Sigmoid colon (tissue), 6 donors: ENCODE measurements at regions not wholly inside any gene's neighbourhood (a gene's known extent, or its start where the extent isn't known, plus 50 kb on each side); places are given as distances from the start of the nearest gene placed in this dataset.

Experiments used
- DNase-seq: peaks from one replicate; pipeline ENCODE4 v3.0.0-alpha.2; 2019
- H3K27ac ChIP-seq, 4 donors: fragments of 200-600 bp; sonication (generic); one replicate each; pipeline ENCODE4 v1.5.1; 2016 to 2019; ENCODE audit warnings: mild to moderate bottlenecking in 1 of 4
- H3K27me3 ChIP-seq, 3 donors: fragments of 200-600 bp; sonication (generic); one replicate each; pipeline ENCODE4 v1.5.1; 2019; ENCODE audit warnings: mild to moderate bottlenecking in 1 of 3
- H3K36me3 ChIP-seq, 4 donors: fragments of 200-600 bp; sonication (generic); one replicate each; pipeline ENCODE4 v1.5.1; 2016 to 2019
- H3K4me1 ChIP-seq, 4 donors: fragments of 200-600 bp; sonication (generic); one replicate each; pipeline ENCODE4 v1.5.1; 2017 to 2019
- H3K4me3 ChIP-seq, 4 donors: fragments of 200-600 bp; sonication (generic); one replicate each; pipeline ENCODE4 v1.5.1; 2017 to 2019; ENCODE audit warnings: mild to moderate bottlenecking in 2 of 4, moderate library complexity in 1 of 4
- H3K9me3 ChIP-seq, 4 donors: fragments of 200-600 bp in 3 of 4; sonication (generic) in 3 of 4; one replicate each; pipeline versions ENCODE4 v1.5.1 to v1.6.1; 2013 to 2019
- CTCF ChIP-seq, 4 experiments: fragments of 450-650 bp in 3 of 4; fragments of 200-600 bp in 1 of 4; IDR thresholded peaks; one replicate each; pipeline ENCODE4 v1.5.1; 2016 to 2019; ENCODE audit warnings: antibody characterized with exemption in 4 of 4, mild to moderate bottlenecking in 3 of 4, moderate library complexity in 2 of 4
- EP300 ChIP-seq, 4 donors: sonication (generic); formaldehyde crosslinking; IDR thresholded peaks; one replicate each; pipeline ENCODE4 v1.6.1; 2017; ENCODE audit warnings: antibody characterized with exemption in 4 of 4
- POLR2A ChIP-seq, 2 donors: fragments of 450-650 bp; IDR thresholded peaks; one replicate each; pipeline ENCODE4 v1.6.1; 2016; ENCODE audit warnings: antibody characterized with exemption in 2 of 2, mild to moderate bottlenecking in 2 of 2, moderate library complexity in 2 of 2
- POLR2AphosphoS5 ChIP-seq, 4 donors: sonication (generic); formaldehyde crosslinking; IDR thresholded peaks; one replicate each; pipeline ENCODE4 v1.6.1; 2017; ENCODE audit warnings: antibody characterized with exemption in 4 of 4
- WGBS, 2 donors: extraction: QIAGEN DNeasy Blood & Tissue Kit; methylation state at CpG; one replicate each; pipeline ENCODE4 v1.1.7; 2013; 5-methylcytosine and 5-hydroxymethylcytosine counted together
- intact Hi-C: fragments of 100-400 bp; cut with DNase I; formaldehyde crosslinking; loops from one replicate; pipeline ENCODE4 v1.15.1; 2023
- donor health status: healthy with polysubstance abuse.
- donor health status: healthy.

DNA sequence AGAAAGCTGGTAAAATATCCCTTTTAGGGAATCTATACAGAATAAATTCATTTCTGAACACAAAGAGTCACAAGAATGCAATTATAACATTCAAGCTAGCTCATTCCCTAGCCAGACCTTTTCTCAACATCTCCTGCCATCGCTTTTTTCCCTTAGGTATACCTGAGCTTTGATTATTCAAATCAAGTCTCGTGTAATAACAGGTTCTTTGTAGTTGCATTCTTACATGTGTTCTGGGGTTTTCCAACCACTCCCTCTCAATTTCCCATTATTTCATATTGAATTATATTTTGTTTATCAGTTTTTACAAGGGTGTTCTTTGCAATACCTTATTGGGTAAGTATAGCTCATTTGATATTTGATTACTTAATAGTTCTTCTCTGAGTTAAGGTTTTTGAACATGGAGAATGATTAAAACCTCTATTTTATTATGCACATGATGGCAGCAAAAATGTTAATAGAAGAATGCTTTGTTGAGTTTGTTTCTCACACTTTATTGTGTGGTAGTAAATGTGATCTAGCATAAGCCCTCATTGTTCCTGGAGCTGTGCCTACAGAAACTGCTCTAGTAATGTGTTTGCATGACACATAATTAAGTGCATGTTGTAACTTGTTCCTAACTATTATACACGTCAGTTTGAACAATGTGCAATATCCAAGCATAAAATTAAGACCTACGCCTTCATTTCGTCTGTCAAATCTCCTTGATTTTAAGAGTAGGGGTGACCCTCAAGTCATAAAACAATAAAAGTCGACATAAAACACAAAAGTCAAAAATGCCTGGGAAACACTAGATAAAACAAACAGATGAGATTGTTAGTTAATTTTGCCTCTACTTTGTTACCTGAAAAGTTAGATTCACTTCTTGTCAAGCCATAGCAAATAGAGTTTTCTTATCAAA lies 124.0 kb upstream of the POF1B start:
- 11 to 46% methylated on average over 6 of the region's 6 CpGs for WGBS, 2 donors
- Histone ChIP-seq H3K9me3 (no peaks in the 10 kb centered on the region), H3K27me3 (no peaks in the 10 kb centered on the region), H3K4me1 (no peaks in the 10 kb centered on the region), H3K27ac (no peak overlapping the region), H3K4me3 (no peak overlapping the region), H3K36me3 (no peaks in the 10 kb centered on the region)
- TF ChIP-seq POLR2AphosphoS5 (IDR thresholded peaks at IDR 0.05) (no peak), CTCF (IDR thresholded peaks at IDR 0.05) (no peak), EP300 (IDR thresholded peaks at IDR 0.05) (no peak), POLR2A (IDR thresholded peaks at IDR 0.05) (no peak)
- intact Hi-C loops: no loop called here
- no peak for DNase-seq

GRCh38 chrX:85501349-85501748 lies 121.9 kb upstream of the POF1B start:
- DNase-seq: no peak
- H3K27me3 ChIP-seq: no peaks in the 10 kb centered on the region
- intact Hi-C loops: no loop called here
- no peak overlapping the region for H3K27ac ChIP-seq
- H3K36me3 ChIP-seq: no peaks in the 10 kb centered on the region
- no peaks in the 10 kb centered on the region for H3K4me1 ChIP-seq
- no peaks in the 10 kb centered on the region for H3K9me3 ChIP-seq
- WGBS, 2 donors: 78 to 93% methylated on average over 3 of the region's 3 CpGs
- TF ChIP-seq EP300 (IDR thresholded peaks at IDR 0.05) (no peak), CTCF (IDR thresholded peaks at IDR 0.05) (no peak), POLR2A (IDR thresholded peaks at IDR 0.05) (no peak), POLR2AphosphoS5 (IDR thresholded peaks at IDR 0.05) (no peak)
- H3K4me3 ChIP-seq: no peak overlapping the region

DNA sequence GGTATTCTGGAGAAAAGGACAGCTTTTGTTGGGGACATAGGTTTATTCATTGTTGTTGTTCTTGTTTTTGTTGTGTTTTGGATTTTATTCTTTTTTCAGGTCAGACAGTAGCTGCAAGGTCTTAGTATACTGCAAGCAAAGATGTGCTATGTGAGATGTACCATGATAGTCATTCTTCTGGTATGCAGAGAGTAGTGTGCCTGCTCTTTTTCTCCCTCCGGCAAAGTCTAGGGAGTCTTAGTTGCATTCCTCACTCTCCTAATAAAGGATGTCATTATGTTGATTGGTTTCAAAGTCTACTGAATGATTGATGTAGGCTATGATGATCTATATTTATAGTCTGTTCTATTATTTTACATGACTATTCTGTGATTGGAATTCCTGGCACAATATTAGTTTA lies 119.9 kb upstream of the POF1B start:
- Histone ChIP-seq H3K4me3 (no peak overlapping the region), H3K27me3 (no peaks in the 10 kb centered on the region), H3K4me1 (no peaks in the 10 kb centered on the region), H3K9me3 (no peaks in the 10 kb centered on the region), H3K27ac (no peak overlapping the region), H3K36me3 (no peaks in the 10 kb centered on the region)
- intact Hi-C loops: no loop called here
- 62 to 81% methylated on average over 1 of the region's 1 CpG for WGBS, 2 donors
- no peak for DNase-seq
- no peak for TF ChIP-seq CTCF (IDR thresholded peaks at IDR 0.05)
- no peak for TF ChIP-seq POLR2A (IDR thresholded peaks at IDR 0.05)
- no peak for TF ChIP-seq EP300 (IDR thresholded peaks at IDR 0.05)
- no peak for TF ChIP-seq POLR2AphosphoS5 (IDR thresholded peaks at IDR 0.05)

DNA sequence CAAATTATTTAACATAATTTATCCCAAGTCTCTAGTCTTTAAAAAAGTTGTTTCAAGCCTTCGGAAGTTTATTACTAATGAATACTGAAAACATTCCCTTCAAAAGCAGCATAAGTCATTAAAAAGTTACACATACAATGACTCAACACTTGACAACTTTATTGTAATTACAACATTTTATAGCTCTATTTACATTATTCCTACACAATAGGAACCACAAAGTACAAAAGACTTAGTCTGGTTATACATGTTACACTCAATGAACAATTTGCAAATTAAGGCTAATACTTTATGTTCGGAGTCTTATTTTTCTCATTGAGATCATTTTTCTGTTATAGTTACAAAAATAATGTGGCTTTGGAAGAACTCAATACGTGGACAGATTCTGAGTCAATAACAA lies 114.4 kb upstream of the POF1B start:
- no peak for DNase-seq
- Histone ChIP-seq H3K36me3 (no peaks in the 10 kb centered on the region), H3K4me3 (no peak overlapping the region), H3K4me1 (no peaks in the 10 kb centered on the region), H3K27ac (no peak overlapping the region), H3K27me3 (no peaks in the 10 kb centered on the region), H3K9me3 (no peaks in the 10 kb centered on the region)
- TF ChIP-seq CTCF (IDR thresholded peaks at IDR 0.05) (no peak), EP300 (IDR thresholded peaks at IDR 0.05) (no peak), POLR2AphosphoS5 (IDR thresholded peaks at IDR 0.05) (no peak), POLR2A (IDR thresholded peaks at IDR 0.05) (no peak)
- 32 to 62% methylated on average over 3 of the region's 3 CpGs for whole genome bisulfite sequencing, 2 donors
- intact Hi-C loops: no loop called here

DNA sequence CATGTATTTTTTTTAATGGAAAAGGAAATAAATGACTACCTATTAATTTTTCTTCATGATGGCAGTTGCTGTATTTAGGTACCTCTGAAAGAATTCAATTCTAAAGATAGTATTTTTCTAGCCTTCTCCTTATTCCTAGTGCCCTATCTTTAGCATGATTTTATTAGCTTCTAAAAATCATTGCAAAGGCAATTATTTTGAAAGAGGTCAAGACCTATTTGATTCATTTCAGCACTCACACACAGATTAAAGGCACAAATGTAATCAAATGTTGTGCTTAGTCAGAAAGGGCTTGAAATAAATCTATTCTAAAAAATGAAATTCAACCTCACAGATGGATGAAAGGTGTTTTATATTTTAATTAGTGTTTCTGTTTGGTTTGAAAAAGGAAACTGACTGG lies 74.8 kb upstream of the POF1B start:
- no peaks in the 10 kb centered on the region for H3K36me3 ChIP-seq
- no peaks in the 10 kb centered on the region for H3K9me3 ChIP-seq
- H3K27ac ChIP-seq: no peak overlapping the region
- TF ChIP-seq POLR2AphosphoS5 (IDR thresholded peaks at IDR 0.05): no peak
- TF ChIP-seq CTCF (IDR thresholded peaks at IDR 0.05): no peak
- no peak for TF ChIP-seq POLR2A (IDR thresholded peaks at IDR 0.05)
- no peak for TF ChIP-seq EP300 (IDR thresholded peaks at IDR 0.05)
- H3K27me3 ChIP-seq: no peaks in the 10 kb centered on the region
- intact Hi-C loops: no loop called here
- no peaks in the 10 kb centered on the region for H3K4me1 ChIP-seq
- no peak overlapping the region for H3K4me3 ChIP-seq
- no peak for DNase-seq
